ENCODE measurements at regions not wholly inside any gene's neighbourhood (a gene's known extent, or its start where the extent isn't known, plus 50 kb on each side); places are given as distances from the start of the nearest gene placed in this dataset.
"Not testable (repeated sequence)": the region's sequence is repeated elsewhere in the genome, so short reads cannot be mapped to it uniquely, and the experiment has no call there.

DNA sequence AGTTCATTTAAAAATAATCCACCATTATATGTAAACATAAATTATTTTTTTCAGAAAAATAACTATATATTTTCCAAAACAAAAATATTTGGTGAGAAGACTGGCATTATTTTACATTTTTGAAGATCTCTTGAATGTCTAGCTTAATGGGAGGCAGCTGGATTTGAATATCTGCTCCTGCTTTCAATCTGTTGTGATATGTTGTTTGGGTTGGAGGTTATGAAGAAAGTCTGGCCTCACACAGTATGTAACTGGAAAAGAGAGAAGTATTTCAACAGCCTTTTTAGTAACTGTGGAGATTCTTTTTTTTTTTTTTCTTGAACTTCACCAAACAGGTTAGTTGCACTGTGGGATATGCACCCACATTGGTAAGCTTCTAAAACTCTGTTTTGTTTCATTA lies 84.7 kb upstream of the SLIT3 start:
- H3K4me3 Mint-ChIP-seq (ENCODE audit: low read depth, unreplicated experiment) = no peak overlapping the region
- H3K36me3 Mint-ChIP-seq (ENCODE audit: insufficient read depth, unreplicated experiment) = no peaks in the 10 kb centered on the region
- H3K27ac Mint-ChIP-seq (ENCODE audit: unreplicated experiment) = no peak overlapping the region
- intact Hi-C loops (cut with micrococcal nuclease; ENCODE audit: unreplicated experiment) = no loop called here
- no TSS peak for BruUV-seq (replicated peaks)
- DNase-seq = no peak
- no peaks in the 10 kb centered on the region for H3K9me3 Mint-ChIP-seq (ENCODE audit: low read depth, unreplicated experiment)
- no peaks in the 10 kb centered on the region for H3K4me1 Mint-ChIP-seq (ENCODE audit: low read depth, unreplicated experiment)
- H3K27me3 Mint-ChIP-seq (ENCODE audit: unreplicated experiment) = no peaks in the 10 kb centered on the region
- TF ChIP-seq, protein P1, sequence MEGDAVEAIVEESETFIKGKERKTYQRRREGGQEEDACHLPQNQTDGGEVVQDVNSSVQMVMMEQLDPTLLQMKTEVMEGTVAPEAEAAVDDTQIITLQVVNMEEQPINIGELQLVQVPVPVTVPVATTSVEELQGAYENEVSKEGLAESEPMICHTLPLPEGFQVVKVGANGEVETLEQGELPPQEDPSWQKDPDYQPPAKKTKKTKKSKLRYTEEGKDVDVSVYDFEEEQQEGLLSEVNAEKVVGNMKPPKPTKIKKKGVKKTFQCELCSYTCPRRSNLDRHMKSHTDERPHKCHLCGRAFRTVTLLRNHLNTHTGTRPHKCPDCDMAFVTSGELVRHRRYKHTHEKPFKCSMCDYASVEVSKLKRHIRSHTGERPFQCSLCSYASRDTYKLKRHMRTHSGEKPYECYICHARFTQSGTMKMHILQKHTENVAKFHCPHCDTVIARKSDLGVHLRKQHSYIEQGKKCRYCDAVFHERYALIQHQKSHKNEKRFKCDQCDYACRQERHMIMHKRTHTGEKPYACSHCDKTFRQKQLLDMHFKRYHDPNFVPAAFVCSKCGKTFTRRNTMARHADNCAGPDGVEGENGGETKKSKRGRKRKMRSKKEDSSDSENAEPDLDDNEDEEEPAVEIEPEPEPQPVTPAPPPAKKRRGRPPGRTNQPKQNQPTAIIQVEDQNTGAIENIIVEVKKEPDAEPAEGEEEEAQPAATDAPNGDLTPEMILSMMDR (IDR thresholded peaks at IDR 0.05; ENCODE audit: unreplicated experiment) = no peak
- CTCF ChIA-PET = interaction anchor here (0.7 kb wide), 2 partner anchors 9 to 291 kb away, joined by 3 to 4 read pairs; no protein-coding TSS in a partner anchor

DNA sequence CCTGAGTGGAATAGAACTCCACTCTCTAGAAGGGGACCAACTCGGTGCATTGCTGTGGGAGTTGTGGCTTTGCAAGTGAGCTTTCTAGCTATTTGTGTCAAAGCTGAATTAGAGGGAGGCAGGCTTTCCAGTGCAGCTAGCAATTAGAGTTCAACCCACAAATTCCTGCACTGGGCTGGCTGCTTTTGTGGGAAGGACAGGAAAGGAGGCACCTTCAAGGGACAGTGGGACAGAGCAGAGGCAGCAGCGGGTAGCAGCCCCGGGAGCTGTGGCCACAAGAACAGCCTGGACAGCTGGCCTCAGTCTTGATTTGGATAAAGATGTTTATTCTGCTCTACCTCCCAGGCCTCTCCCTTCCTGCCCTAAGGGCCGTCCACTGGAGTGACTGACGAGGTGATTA lies 83.7 kb upstream of the SLIT3 start:
- CTCF ChIA-PET = no interaction called here
- no peak for DNase-seq
- no peaks in the 10 kb centered on the region for H3K36me3 Mint-ChIP-seq (ENCODE audit: insufficient read depth, unreplicated experiment)
- H3K9me3 Mint-ChIP-seq (ENCODE audit: low read depth, unreplicated experiment) = no peaks in the 10 kb centered on the region
- H3K4me1 Mint-ChIP-seq (ENCODE audit: low read depth, unreplicated experiment) = no peaks in the 10 kb centered on the region
- BruUV-seq (replicated peaks) = no TSS peak
- intact Hi-C loops (cut with micrococcal nuclease; ENCODE audit: unreplicated experiment) = no loop called here
- no peak overlapping the region for H3K4me3 Mint-ChIP-seq (ENCODE audit: low read depth, unreplicated experiment)
- TF ChIP-seq, protein P1 (IDR thresholded peaks at IDR 0.05; ENCODE audit: unreplicated experiment) = no peak
- H3K27ac Mint-ChIP-seq (ENCODE audit: unreplicated experiment) = no peak overlapping the region
- H3K27me3 Mint-ChIP-seq (ENCODE audit: unreplicated experiment) = no peaks in the 10 kb centered on the region

DNA sequence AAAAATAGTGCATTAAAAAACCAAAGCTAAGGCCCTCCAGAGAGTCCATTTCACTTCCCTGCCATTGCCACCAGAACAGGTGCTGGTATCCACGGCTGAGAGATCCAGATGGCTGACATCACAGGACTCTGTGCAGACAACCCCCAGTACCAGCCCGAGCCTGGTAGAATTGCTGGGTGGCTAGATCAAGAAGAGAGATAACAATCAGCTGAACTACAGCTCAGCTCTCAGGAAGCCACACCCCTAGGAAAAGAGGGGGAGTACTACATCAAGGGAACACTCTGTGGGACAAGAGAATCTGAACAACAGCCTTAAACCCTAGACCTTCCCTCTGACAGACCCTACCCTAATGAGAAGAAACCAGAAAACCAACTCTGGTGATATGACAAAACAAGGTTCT lies 73.8 kb upstream of the SLIT3 start:
- H3K9me3 Mint-ChIP-seq (ENCODE audit: low read depth, unreplicated experiment) = peaks cover 6% of the 10 kb centered on the region
- H3K4me3 Mint-ChIP-seq (ENCODE audit: low read depth, unreplicated experiment) = no peak overlapping the region
- intact Hi-C loops (cut with micrococcal nuclease; ENCODE audit: unreplicated experiment) = no loop called here
- no peaks in the 10 kb centered on the region for H3K27me3 Mint-ChIP-seq (ENCODE audit: unreplicated experiment)
- DNase-seq = no peak
- CTCF ChIA-PET = no interaction called here
- TF ChIP-seq, protein P1 (IDR thresholded peaks at IDR 0.05; ENCODE audit: unreplicated experiment) = no peak
- H3K27ac Mint-ChIP-seq (ENCODE audit: unreplicated experiment) = no peak overlapping the region
- BruUV-seq (replicated peaks) = no TSS peak
- no peaks in the 10 kb centered on the region for H3K36me3 Mint-ChIP-seq (ENCODE audit: insufficient read depth, unreplicated experiment)
- no peaks in the 10 kb centered on the region for H3K4me1 Mint-ChIP-seq (ENCODE audit: low read depth, unreplicated experiment)

DNA sequence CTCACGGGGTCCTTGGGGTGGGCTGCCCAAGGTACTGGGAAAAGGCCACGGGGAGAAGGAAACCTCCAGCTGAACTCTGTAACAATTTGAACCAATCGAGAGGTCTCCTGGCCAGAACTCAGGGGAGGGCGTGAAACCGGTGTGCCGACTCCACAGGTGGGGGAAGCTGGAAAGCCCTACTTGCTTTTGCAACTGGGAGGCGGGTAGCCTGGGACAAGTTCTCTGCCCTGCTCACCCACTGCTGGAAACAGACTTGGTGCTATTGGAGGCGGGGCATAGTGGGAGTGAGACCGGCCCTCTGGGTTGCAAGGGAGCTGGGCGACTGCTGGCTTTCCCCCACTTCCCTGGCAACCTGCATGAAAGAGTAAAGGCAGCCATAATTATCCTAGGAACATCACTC lies 73.2 kb upstream of the SLIT3 start:
- H3K36me3 Mint-ChIP-seq (ENCODE audit: insufficient read depth, unreplicated experiment) = no peaks in the 10 kb centered on the region
- H3K27ac Mint-ChIP-seq (ENCODE audit: unreplicated experiment) = no peak overlapping the region
- intact Hi-C loops (cut with micrococcal nuclease; ENCODE audit: unreplicated experiment) = no loop called here
- H3K9me3 Mint-ChIP-seq (ENCODE audit: low read depth, unreplicated experiment) = peaks cover 11% of the 10 kb centered on the region
- no peaks in the 10 kb centered on the region for H3K27me3 Mint-ChIP-seq (ENCODE audit: unreplicated experiment)
- no peaks in the 10 kb centered on the region for H3K4me1 Mint-ChIP-seq (ENCODE audit: low read depth, unreplicated experiment)
- CTCF ChIA-PET = no interaction called here
- no peak for DNase-seq
- H3K4me3 Mint-ChIP-seq (ENCODE audit: low read depth, unreplicated experiment) = no peak overlapping the region
- BruUV-seq (replicated peaks) = no TSS peak
- TF ChIP-seq, protein P1 (IDR thresholded peaks at IDR 0.05; ENCODE audit: unreplicated experiment) = no peak

DNA sequence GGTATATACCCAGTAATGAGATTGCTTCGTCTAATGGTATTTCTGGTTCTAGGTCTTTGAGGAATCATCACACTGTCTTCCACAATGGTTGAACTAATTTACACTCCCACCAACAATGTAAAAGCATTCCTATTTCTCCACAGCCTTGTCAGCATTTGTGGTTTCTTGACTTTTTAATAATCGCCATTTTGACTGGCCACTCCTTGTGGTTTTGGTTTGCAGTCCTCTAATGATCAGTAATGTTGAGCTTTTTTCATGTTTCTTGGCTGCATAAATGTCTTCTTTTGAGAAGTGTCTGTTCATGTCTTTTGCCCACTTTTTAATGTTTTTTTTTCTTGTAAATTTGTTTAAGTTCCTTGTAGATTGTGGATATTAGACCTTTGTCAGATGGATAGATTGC lies 70.9 kb upstream of the SLIT3 start:
- H3K4me1 Mint-ChIP-seq (ENCODE audit: low read depth, unreplicated experiment); DNase-seq: not testable (repeated sequence)
- H3K9me3 Mint-ChIP-seq (ENCODE audit: low read depth, unreplicated experiment) = peaks cover 17% of the 10 kb centered on the region

More for the DNA sequence above, 70.9 kb upstream of the SLIT3 start:
- BruUV-seq (replicated peaks); H3K27me3 Mint-ChIP-seq (ENCODE audit: unreplicated experiment); intact Hi-C loops (cut with micrococcal nuclease; ENCODE audit: unreplicated experiment); H3K36me3 Mint-ChIP-seq (ENCODE audit: insufficient read depth, unreplicated experiment); CTCF ChIA-PET; H3K4me3 Mint-ChIP-seq (ENCODE audit: low read depth, unreplicated experiment); H3K27ac Mint-ChIP-seq (ENCODE audit: unreplicated experiment): not testable (repeated sequence)

All from Calu3 (cell line).